Kidney (tissue), 13 donors: ENCODE measurements at regions not wholly inside any gene's neighbourhood (a gene's known extent, or its start where the extent isn't known, plus 50 kb on each side); places are given as distances from the start of the nearest gene placed in this dataset.

ENCODE experiments used
- DNase-seq, 5 donors: peaks; one replicate each; pipeline ENCODE4 v3.0.0-alpha.2; 2013 to 2020
- FAIRE-seq: peaks from 2 replicates; lab custom pipeline; 2012; peaks lifted over from hg19 to GRCh38; lab: Jason Lieb, UNC
- H3K27ac ChIP-seq, 2 donors: one replicate each; pipeline ENCODE4 v1.7.0; 2013; ENCODE audit warnings: low read depth in 2 of 2, low read length in 2 of 2, inconsistent platforms in 1 of 2
- H3K27me3 ChIP-seq: one replicate; pipeline ENCODE4 v1.7.1; 2013; ENCODE audit warnings: low read length, inconsistent platforms; ENCODE audit not compliant: control insufficient read depth, insufficient read depth
- H3K36me3 ChIP-seq, 3 donors: one replicate each; pipeline versions ENCODE4 v1.7.0 to v1.7.1; 2013; ENCODE audit warnings: low read length in 3 of 3, control low read depth in 1 of 3, inconsistent platforms in 1 of 3; ENCODE audit not compliant: insufficient read depth in 3 of 3, control insufficient read depth in 2 of 3
- H3K4me1 ChIP-seq, 3 donors: one replicate each; pipeline versions ENCODE4 v1.7.0 to v1.7.1; 2013; ENCODE audit warnings: low read length in 3 of 3, inconsistent platforms in 1 of 3, low read depth in 1 of 3; ENCODE audit not compliant: control insufficient read depth in 2 of 3, insufficient read depth in 2 of 3
- H3K4me3 ChIP-seq, 3 donors: one replicate each; pipeline versions ENCODE4 v1.7.0 to v1.8.1; 2013; ENCODE audit warnings: low read length in 3 of 3, control low read depth in 1 of 3, inconsistent platforms in 1 of 3
- H3K9ac ChIP-seq, 3 donors: one replicate each; pipeline versions ENCODE4 v1.7.0 to v1.7.1; 2013; ENCODE audit warnings: low read length in 3 of 3, control low read depth in 1 of 3, inconsistent platforms in 1 of 3
- H3K9me3 ChIP-seq, 3 donors: one replicate each; pipeline versions ENCODE4 v1.7.0 to v1.7.1; 2013; ENCODE audit warnings: low read length in 3 of 3, control low read depth in 1 of 3, inconsistent platforms in 1 of 3; ENCODE audit not compliant: control insufficient read depth in 2 of 3, insufficient read depth in 1 of 3
- intact Hi-C: fragments of 100-400 bp; cut with DNase I; formaldehyde crosslinking; loops from one replicate; pipeline ENCODE4 v1.11.1; 2022
- TF ChIP-seq, protein P1 (sequence below): IDR thresholded peaks from 3 replicates; pipeline ENCODE4 v1.5.1; 2012; ENCODE audit warnings: mild to moderate bottlenecking, moderate library complexity, borderline replicate concordance; ENCODE audit not compliant: insufficient read depth; ENCODE audit errors: extremely low read depth
- donor health status: control.
- donor health status: control.
- donor health status: control.
- donor health status: control.
- donor health status: control.
- donor health status: DM: yes; HTN: yes; CAD: no.
- donor health status: Normal renal cell carcinoma (clear cell type).

DNA sequence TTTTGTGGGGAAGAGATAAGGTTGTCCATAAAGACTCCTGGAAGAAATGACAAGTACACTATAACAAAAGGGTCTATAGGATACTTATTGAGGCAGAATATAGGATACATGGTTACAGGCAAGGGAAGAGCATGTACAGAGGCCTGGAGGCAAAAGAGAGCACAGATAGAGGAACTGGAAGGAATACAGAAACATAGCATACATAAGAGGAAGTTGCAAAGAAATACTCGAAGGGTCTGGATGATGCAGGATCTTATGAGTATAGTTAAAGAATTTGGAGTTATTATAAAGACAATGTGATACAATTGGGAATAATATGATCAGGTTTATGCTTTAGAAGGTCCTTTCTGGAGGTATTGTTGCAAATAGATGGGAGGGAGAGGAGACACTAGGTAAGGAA lies 592.7 kb upstream of the POU3F2 start:
- Histone ChIP-seq H3K36me3 (no peaks in the 10 kb centered on the region), H3K27me3 (no peaks in the 10 kb centered on the region), H3K4me1 (no peaks in the 10 kb centered on the region), H3K9ac (no peak overlapping the region), H3K27ac (no peak overlapping the region), H3K4me3 (no peak overlapping the region), H3K9me3 (no peaks in the 10 kb centered on the region)
- TF ChIP-seq, protein P1, sequence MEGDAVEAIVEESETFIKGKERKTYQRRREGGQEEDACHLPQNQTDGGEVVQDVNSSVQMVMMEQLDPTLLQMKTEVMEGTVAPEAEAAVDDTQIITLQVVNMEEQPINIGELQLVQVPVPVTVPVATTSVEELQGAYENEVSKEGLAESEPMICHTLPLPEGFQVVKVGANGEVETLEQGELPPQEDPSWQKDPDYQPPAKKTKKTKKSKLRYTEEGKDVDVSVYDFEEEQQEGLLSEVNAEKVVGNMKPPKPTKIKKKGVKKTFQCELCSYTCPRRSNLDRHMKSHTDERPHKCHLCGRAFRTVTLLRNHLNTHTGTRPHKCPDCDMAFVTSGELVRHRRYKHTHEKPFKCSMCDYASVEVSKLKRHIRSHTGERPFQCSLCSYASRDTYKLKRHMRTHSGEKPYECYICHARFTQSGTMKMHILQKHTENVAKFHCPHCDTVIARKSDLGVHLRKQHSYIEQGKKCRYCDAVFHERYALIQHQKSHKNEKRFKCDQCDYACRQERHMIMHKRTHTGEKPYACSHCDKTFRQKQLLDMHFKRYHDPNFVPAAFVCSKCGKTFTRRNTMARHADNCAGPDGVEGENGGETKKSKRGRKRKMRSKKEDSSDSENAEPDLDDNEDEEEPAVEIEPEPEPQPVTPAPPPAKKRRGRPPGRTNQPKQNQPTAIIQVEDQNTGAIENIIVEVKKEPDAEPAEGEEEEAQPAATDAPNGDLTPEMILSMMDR, result no peak
- FAIRE-seq (no peak), DNase-seq (no peak)
- intact Hi-C loops, result no loop called here

DNA sequence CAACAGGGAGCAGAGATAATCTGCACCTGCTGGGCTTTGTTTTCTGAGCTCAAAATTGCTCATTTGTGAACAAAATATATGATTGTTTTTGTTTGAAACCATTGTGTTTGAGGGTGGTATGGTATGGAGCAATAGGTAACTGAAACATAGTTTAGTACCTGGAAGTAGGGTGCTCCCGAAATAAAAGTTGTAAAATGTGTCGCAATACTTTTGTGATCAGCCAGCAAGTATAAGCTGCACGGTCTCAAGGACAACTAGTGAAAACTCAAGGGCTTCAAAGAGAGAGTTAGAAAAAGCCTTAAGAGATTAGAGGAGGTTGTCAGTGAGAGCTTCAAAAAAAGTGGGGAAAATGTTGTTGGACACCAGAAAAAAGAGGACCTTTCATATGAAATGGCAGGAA lies 579.8 kb upstream of the POU3F2 start:
- Histone ChIP-seq H3K4me1 (no peaks in the 10 kb centered on the region), H3K36me3 (no peaks in the 10 kb centered on the region), H3K27ac (no peak overlapping the region), H3K9ac (no peak overlapping the region), H3K4me3 (no peak overlapping the region), H3K9me3 (no peaks in the 10 kb centered on the region), H3K27me3 (no peaks in the 10 kb centered on the region)
- DNase-seq, result no peak
- TF ChIP-seq, protein P1, result no peak
- intact Hi-C loops, result no loop called here
- FAIRE-seq, result no peak

DNA sequence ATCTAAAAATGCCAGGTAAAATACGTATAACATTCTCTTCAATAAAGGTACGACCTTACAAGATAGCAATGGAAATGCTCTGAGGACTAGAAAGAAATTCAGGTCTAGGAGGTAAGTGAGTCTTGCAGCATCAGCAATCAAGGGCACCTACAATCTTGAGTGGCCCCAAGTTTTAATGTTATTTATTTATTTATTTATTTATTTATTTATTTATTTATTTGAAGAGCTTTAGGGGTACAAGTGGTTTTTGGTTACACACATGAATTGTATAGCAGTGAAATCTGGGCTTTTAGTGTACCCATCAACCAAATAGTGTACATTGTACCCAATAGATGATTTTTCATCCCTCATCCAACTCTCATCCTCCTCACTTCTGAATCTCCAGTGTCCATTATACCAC lies 574.0 kb upstream of the POU3F2 start:
- TF ChIP-seq, protein P1, result no peak

DNA sequence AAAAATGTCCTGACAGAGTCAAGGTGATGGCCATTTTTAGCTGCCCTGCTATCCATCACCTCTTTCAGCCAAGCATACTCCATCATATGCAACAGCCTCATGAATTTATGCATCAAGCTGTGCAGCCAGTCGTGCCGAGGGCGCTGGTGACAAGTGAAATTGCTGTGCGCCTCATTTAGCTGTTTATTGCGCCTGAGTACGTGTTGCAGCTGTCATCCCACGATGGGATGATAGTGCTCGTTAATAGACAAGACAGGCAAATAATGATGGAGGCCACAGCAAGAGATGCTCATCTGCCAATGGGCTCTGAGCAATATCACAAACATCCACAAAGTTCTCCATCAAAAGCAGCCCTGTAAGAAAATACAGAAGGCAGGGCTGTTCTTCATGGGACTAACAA lies 562.3 kb upstream of the POU3F2 start:
- no peak for FAIRE-seq
- intact Hi-C loops, result no loop called here
- peak in 1 of 5 donors; percentile 0 for DNase-seq
- Histone ChIP-seq H3K36me3 (no peaks in the 10 kb centered on the region), H3K4me1 (no peaks in the 10 kb centered on the region), H3K27ac (no peak overlapping the region), H3K9ac (no peak overlapping the region), H3K9me3 (no peaks in the 10 kb centered on the region), H3K27me3 (no peaks in the 10 kb centered on the region), H3K4me3 (no peak overlapping the region)
- TF ChIP-seq, protein P1, result no peak

More for the DNA sequence above, 574.0 kb upstream of the POU3F2 start:
- Histone ChIP-seq H3K4me3 (no peak overlapping the region), H3K4me1 (no peaks in the 10 kb centered on the region), H3K36me3 (no peaks in the 10 kb centered on the region), H3K27ac (no peak overlapping the region), H3K9ac (no peak overlapping the region), H3K9me3 (no peaks in the 10 kb centered on the region), H3K27me3 (no peaks in the 10 kb centered on the region)
- no peak for DNase-seq
- intact Hi-C loops, result no loop called here
- no peak for FAIRE-seq
